Frontal cortex (tissue), 3 donors: ENCODE measurements at regions not wholly inside any gene's neighbourhood (a gene's known extent, or its start where the extent isn't known, plus 50 kb on each side); places are given as distances from the start of the nearest gene placed in this dataset.

Source experiments
- DNase-seq, 2 donors: peaks; one replicate each; pipeline ENCODE4 v3.0.0; 2012; ENCODE audit warnings: low spot score in 2 of 2
- FAIRE-seq: peaks from 2 replicates; lab custom pipeline; 2012; peaks lifted over from hg19 to GRCh38; lab: Jason Lieb, UNC
- donor health status: control.
- donor health status: control.
- donor health status: control.

DNA sequence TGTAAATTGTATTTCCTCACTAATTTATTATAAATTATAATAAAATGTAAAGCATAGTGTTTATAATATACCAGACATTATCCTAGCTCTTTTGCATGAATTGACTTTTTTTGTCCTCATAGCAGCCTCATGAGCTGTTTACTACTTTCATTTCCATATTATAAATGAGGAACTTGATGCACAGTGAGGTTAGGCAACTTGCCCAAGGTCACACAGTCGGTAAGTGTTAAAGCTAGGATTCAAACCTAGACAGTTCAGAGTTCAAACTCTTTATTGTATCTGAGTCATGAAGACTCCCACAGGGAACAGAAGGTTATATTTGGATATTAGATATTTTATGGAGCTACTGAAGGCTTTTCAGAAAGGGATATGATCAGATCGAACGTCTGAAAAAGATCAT, 322.2 kb upstream of the SATB1 start:
- no peak for DNase-seq
- FAIRE-seq = no peak

- DNase-seq (no peak), FAIRE-seq (no peak)
Observed at GRCh38 chr3:18745472-18745871, 320.3 kb upstream of the SATB1 start.

- FAIRE-seq (no peak), DNase-seq (no peak)
Observed at GRCh38 chr3:18744472-18744871, 319.3 kb upstream of the SATB1 start.

GRCh38 chr3:18743761-18744160, 318.6 kb upstream of the SATB1 start:
- FAIRE-seq = no peak

DNA sequence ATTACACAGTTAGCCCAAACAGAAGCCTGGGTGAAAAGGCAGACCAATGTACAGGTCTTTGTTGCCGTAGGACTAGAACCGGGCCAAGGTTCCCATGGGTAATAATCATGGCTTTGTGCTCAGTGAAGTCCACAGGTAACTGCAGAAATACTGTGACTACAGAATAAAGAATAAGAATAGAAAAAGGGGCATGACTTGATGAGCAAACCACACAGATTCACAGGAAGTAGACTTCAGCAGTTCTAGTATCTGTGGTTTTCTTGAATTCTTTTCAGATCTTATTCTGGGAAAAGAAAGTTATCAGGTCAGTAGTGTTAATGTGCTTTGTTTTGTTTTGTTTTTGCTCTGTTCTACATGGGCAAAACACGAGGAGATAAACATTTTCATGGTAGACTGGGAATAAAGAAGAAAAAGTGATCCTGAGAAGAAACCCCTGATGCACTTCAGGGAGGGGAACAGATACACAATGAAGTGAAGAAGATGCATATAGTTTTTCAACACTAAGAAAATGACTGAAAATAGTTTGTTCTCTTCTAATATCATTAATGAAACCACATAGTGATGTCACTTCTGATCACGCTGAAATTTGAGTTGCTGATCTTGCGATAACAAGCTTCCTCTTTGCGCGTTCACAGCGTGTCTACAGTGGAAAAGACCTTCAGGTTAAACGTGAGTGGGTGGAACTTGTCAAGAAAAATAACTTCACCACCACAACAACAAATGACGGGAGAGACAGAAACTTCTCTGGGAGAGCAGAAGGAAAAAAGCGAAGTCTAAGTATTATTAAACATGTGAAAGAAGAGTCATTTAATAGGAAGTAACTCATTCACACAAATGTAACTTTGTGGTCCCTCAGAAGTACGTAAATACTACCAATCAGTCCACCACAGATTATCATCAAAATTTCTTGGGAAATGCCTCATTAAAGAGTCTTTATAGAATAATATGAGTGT, 315.8 kb upstream of the SATB1 start:
- DNase-seq (no peak), FAIRE-seq (no peak)

More at GRCh38 chr3:18743761-18744160, 318.6 kb upstream of the SATB1 start:
- DNase-seq = no peak

- FAIRE-seq (no peak), DNase-seq (no peak)
Observed at GRCh38 chr3:18739099-18739433, 313.9 kb upstream of the SATB1 start.

- FAIRE-seq = no peak
- no peak for DNase-seq
Observed at GRCh38 chr3:18738393-18739098, 313.4 kb upstream of the SATB1 start.

DNA sequence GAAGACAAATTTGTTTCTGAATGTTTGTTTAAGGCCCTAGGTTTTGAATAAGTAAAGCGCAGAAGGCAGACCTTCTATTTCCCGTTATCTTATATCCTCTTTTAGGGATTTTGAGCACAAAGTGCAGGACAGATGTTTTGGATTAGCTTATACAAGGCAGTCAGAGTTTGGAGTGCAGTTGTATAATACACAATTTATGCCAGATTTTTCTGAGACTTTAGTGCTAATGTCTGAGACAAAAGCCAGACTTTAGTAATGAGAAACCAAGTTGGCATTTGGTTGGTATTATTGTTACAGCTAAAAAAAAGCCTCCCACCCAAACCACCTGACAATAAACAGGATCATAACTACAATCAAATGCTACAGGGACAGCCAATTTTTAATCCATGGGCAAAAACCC, 309.9 kb upstream of the SATB1 start:
- DNase-seq (no peak), FAIRE-seq (no peak)

DNA sequence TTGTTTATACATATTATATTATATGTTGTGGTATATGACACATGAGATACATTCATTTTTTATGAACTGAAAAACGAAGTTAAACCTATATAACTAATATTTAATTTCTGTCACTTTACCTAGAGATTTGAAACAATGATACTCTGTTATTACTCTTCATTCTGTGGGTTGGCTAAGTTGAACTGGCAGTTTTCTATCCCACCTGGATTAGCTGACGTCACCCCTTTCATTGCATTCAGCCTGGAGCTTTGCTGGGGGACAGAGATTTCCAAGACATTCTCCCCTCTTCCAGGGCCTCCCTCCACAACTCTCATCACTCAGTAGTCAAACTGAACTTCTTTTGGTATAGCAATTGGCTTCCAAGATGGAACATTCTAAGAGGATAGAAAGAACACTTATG, 309.2 kb upstream of the SATB1 start:
- DNase-seq (no peak), FAIRE-seq (no peak)

DNA sequence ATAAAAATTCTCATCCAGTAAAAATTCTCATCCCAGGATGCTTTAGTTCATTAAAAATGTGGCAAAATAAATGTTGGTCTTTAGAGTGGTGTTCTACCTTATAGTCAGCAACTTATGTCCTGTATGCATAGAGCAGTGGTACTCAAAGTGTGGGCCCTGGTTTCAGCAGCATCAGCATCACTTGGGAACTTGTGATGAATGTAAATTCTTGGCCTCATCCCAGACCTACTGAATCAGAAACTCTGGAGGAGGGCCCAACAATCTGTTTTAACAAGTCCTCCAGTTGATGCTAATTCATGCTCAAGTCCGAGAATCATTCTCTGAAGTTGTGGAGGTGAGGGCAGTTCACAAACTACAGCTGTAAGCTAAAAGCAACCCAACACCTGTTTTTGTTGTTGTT, 307.3 kb upstream of the SATB1 start:
- FAIRE-seq = no peak
- no peak for DNase-seq

DNA sequence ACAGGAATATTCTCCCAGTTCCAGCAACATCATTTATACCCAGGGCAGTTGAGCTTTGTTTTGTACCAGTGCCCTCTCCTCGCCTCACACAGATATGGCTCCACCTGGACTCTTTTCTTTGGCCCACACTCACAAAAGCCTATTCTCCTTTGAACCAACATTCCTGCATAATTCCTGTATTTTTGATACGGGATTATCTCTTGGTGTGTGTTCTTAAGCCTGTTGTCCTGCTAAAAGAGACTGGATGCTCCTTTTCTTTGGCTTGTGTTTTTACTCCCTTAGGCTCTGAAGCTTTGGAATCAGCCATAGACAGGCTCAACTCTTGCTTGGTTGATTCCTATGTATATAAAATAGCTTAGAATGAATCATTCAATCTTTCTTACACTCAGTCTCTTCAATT, 305.4 kb upstream of the SATB1 start:
- DNase-seq (no peak), FAIRE-seq (no peak)

GRCh38 chr3:18729671-18730070, 304.5 kb upstream of the SATB1 start:
- no peak for DNase-seq

GRCh38 chr3:18725668-18726407, 300.7 kb upstream of the SATB1 start:
- no peak for DNase-seq
- FAIRE-seq = no peak

More at GRCh38 chr3:18729671-18730070, 304.5 kb upstream of the SATB1 start:
- no peak for FAIRE-seq

- FAIRE-seq (no peak), DNase-seq (no peak)
Observed at GRCh38 chr3:18724456-18724855, 299.3 kb upstream of the SATB1 start.

DNA sequence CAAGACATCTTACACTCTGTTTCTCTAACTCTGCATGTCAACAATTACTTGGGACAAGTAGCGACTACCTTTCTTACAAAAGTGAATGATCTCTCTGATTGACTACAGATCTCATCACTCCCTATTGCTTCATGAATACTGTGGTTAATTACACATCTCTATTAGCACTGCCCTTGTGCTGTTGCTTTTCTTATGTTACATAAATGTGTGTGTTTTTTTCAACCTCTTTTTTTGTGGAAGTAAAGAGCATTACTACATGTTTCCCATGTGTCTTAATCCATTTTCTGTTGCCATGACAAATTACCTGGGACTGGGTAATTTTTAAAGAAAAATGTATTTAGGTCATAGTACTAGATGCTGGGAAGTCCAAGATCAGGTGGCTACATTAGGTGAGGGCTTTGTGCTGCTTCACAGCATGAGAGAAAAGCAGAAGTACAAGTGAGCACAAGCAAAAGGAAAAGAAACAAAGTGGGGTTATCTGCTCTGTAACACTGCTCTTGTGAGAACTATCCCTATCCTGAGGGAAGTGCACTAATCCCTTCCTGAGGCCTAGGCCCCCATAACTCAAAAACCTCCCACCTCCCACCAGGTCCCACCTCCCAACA, 298.2 kb upstream of the SATB1 start:
- DNase-seq (no peak), FAIRE-seq (no peak)

GRCh38 chr3:18720543-18720942, 295.4 kb upstream of the SATB1 start:
- FAIRE-seq = no peak
- no peak for DNase-seq

GRCh38 chr3:18717598-18717997, 292.5 kb upstream of the SATB1 start:
- FAIRE-seq = no peak
- DNase-seq = no peak

GRCh38 chr3:18716821-18717220, 291.7 kb upstream of the SATB1 start:
- DNase-seq (no peak), FAIRE-seq (no peak)

- FAIRE-seq (no peak), DNase-seq (no peak)
Observed at GRCh38 chr3:18716101-18716500, 291.0 kb upstream of the SATB1 start.

- FAIRE-seq = no peak
Observed at GRCh38 chr3:18715208-18715607, 290.1 kb upstream of the SATB1 start.

More at GRCh38 chr3:18715208-18715607, 290.1 kb upstream of the SATB1 start:
- no peak for DNase-seq
